Common myeloid progenitor, CD34-positive (primary cell): ENCODE measurements at regions not wholly inside any gene's neighbourhood (a gene's known extent, or its start where the extent isn't known, plus 50 kb on each side); places are given as distances from the start of the nearest gene placed in this dataset.

ENCODE experiments used
- CTCF ChIA-PET: fragments of 350-600 bp; sonication (Branson Sonifier 250); formaldehyde crosslinking; loops from one replicate; lab custom pipeline; 2021; ENCODE audit warnings: antibody characterized with exemption; lab: Charles Lee
- POLR2A ChIA-PET: fragments of 350-600 bp; sonication (Branson Sonifier 250); formaldehyde crosslinking; loops from one replicate; lab custom pipeline; 2021; ENCODE audit warnings: antibody characterized with exemption; lab: Charles Lee
- DNase-seq, 3 donors: peaks; one replicate each; pipeline versions ENCODE4 v3.0.0 to v3.0.0-alpha.2; 2013
- H3K27ac ChIP-seq, 2 experiments: 1 replicate in 1 of 2; 2 replicates in 1 of 2; pipeline ENCODE4 v1.7.0; 2013; ENCODE audit warnings: inconsistent platforms in 2 of 2, low read length in 2 of 2, mild to moderate bottlenecking in 2 of 2, low read depth in 1 of 2, moderate library complexity in 1 of 2; ENCODE audit not compliant: severe bottlenecking in 2 of 2, insufficient read depth in 1 of 2, poor library complexity in 1 of 2
- H3K27me3 ChIP-seq, 5 experiments: replicated peaks in 2 of 5; 1 replicate in 3 of 5; 2 replicates in 2 of 5; pipeline versions ENCODE4 v1.6.1 to v1.7.0; 2013; ENCODE audit warnings: low read length in 4 of 5, mild to moderate bottlenecking in 2 of 5, moderate library complexity in 2 of 5, inconsistent platforms in 1 of 5; ENCODE audit not compliant: insufficient read depth in 5 of 5, control insufficient read depth in 4 of 5
- H3K36me3 ChIP-seq, 4 experiments: 1 replicate in 2 of 4; 2 replicates in 2 of 4; pipeline versions ENCODE4 v1.6.1 to v1.7.0; 2013; ENCODE audit warnings: low read length in 3 of 4, control low read depth in 1 of 4, mild to moderate bottlenecking in 1 of 4; ENCODE audit not compliant: control insufficient read depth in 4 of 4, insufficient read depth in 4 of 4
- H3K4me1 ChIP-seq, 4 experiments: 1 replicate in 3 of 4; 2 replicates in 1 of 4; pipeline versions ENCODE4 v1.6.1 to v1.7.1; 2013; ENCODE audit warnings: low read length in 3 of 4, mild to moderate bottlenecking in 3 of 4, control low read depth in 1 of 4, inconsistent platforms in 1 of 4, moderate library complexity in 1 of 4; ENCODE audit not compliant: control insufficient read depth in 4 of 4, insufficient read depth in 4 of 4; ENCODE audit errors: control extremely low read depth in 1 of 4
- H3K4me3 ChIP-seq, 7 experiments: 1 replicate in 4 of 7; 2 replicates in 3 of 7; pipeline versions ENCODE4 v1.5.1 to v1.7.0; 2013; ENCODE audit warnings: mild to moderate bottlenecking in 7 of 7, low read length in 6 of 7, moderate library complexity in 6 of 7, inconsistent platforms in 2 of 7, low read depth in 2 of 7, control low read depth in 1 of 7; ENCODE audit not compliant: insufficient read depth in 4 of 7, control insufficient read depth in 1 of 7; ENCODE audit errors: extremely low read depth in 1 of 7
- H3K9me3 ChIP-seq, 5 experiments: 1 replicate in 4 of 5; 2 replicates in 1 of 5; pipeline versions ENCODE4 v1.6.1 to v1.7.1; 2013; ENCODE audit warnings: low read length in 4 of 5, mild to moderate bottlenecking in 2 of 5, inconsistent platforms in 1 of 5, low read depth in 1 of 5, moderate library complexity in 1 of 5; ENCODE audit not compliant: control insufficient read depth in 4 of 5, insufficient read depth in 2 of 5; ENCODE audit errors: control extremely low read depth in 1 of 5
- WGBS: methylation state at CpG from one replicate; pipeline ENCODE4 v1.1.5; 2013; ENCODE audit not compliant: insufficient coverage; 5-methylcytosine and 5-hydroxymethylcytosine counted together

GRCh38 chr1:219774386-219774785 lies 154.0 kb downstream of the SLC30A10 start:
- peaks cover 0 to 2% (median 0%) of the 10 kb centered on the region in 5 experiments for H3K27me3 ChIP-seq
- H3K27ac ChIP-seq, result no peak overlapping the region
- no peak overlapping the region for H3K4me3 ChIP-seq
- CTCF ChIA-PET, result no interaction called here
- peaks cover 0 to 2% (median 0%) of the 10 kb centered on the region in 5 experiments for H3K9me3 ChIP-seq
- 100% methylated on average over 1 of the region's 2 CpGs for WGBS
- DNase-seq, result no peak
- POLR2A ChIA-PET, result no interaction called here
- no peaks in the 10 kb centered on the region for H3K4me1 ChIP-seq
- H3K36me3 ChIP-seq, result no peaks in the 10 kb centered on the region

GRCh38 chr1:219773775-219774174 lies 154.6 kb downstream of the SLC30A10 start:
- no peaks in the 10 kb centered on the region for H3K36me3 ChIP-seq
- WGBS, result 73% methylated on average over 2 of the region's 3 CpGs
- DNase-seq, result no peak
- no peaks in the 10 kb centered on the region for H3K4me1 ChIP-seq
- no peaks in the 10 kb centered on the region for H3K27me3 ChIP-seq
- H3K27ac ChIP-seq, result no peak overlapping the region
- POLR2A ChIA-PET, result no interaction called here
- CTCF ChIA-PET, result no interaction called here
- no peak overlapping the region for H3K4me3 ChIP-seq
- no peaks in the 10 kb centered on the region for H3K9me3 ChIP-seq

- DNase-seq, result no peak
- ChIA-PET POLR2A (no interaction called here), CTCF (no interaction called here)
- H3K4me1 ChIP-seq, result no peaks in the 10 kb centered on the region
- H3K27me3 ChIP-seq, result no peaks in the 10 kb centered on the region
- 40% methylated on average over 1 of the region's 1 CpG for WGBS
- no peaks in the 10 kb centered on the region for H3K9me3 ChIP-seq
- H3K4me3 ChIP-seq, result no peak overlapping the region
- no peak overlapping the region for H3K27ac ChIP-seq
- no peaks in the 10 kb centered on the region for H3K36me3 ChIP-seq
Measured at GRCh38 chr1:219773110-219773509, 155.2 kb downstream of the SLC30A10 start.

GRCh38 chr1:219772265-219773036 lies 155.9 kb downstream of the SLC30A10 start:
- H3K27ac ChIP-seq, result no peak overlapping the region
- CTCF ChIA-PET, result no interaction called here
- H3K9me3 ChIP-seq, result no peaks in the 10 kb centered on the region
- no peak overlapping the region for H3K4me3 ChIP-seq
- whole genome bisulfite sequencing, result 88% methylated on average over 3 of the region's 4 CpGs
- no peak for DNase-seq
- no peaks in the 10 kb centered on the region for H3K36me3 ChIP-seq
- POLR2A ChIA-PET, result no interaction called here
- H3K27me3 ChIP-seq, result no peaks in the 10 kb centered on the region
- H3K4me1 ChIP-seq, result no peaks in the 10 kb centered on the region

- no peak for DNase-seq
- H3K27ac ChIP-seq, result no peak overlapping the region
- POLR2A ChIA-PET, result no interaction called here
- CTCF ChIA-PET, result no interaction called here
- no peaks in the 10 kb centered on the region for H3K27me3 ChIP-seq
- H3K36me3 ChIP-seq, result no peaks in the 10 kb centered on the region
- WGBS, result 68% methylated on average over 3 of the region's 3 CpGs
- H3K9me3 ChIP-seq, result no peaks in the 10 kb centered on the region
- H3K4me3 ChIP-seq, result no peak overlapping the region
- no peaks in the 10 kb centered on the region for H3K4me1 ChIP-seq
Measured at GRCh38 chr1:219771080-219771479, 157.3 kb downstream of the SLC30A10 start.

- WGBS, result 80% methylated on average over 1 of the region's 2 CpGs
- Histone ChIP-seq H3K27me3 (no peaks in the 10 kb centered on the region), H3K4me3 (no peak overlapping the region), H3K9me3 (no peaks in the 10 kb centered on the region), H3K36me3 (no peaks in the 10 kb centered on the region), H3K4me1 (no peaks in the 10 kb centered on the region), H3K27ac (no peak overlapping the region)
- CTCF ChIA-PET, result no interaction called here
- no peak for DNase-seq
- POLR2A ChIA-PET, result no interaction called here
Measured at GRCh38 chr1:219763321-219763720, 150.4 kb upstream of the ZC3H11B start.

- Histone ChIP-seq H3K4me3 (no peak overlapping the region), H3K27me3 (no peaks in the 10 kb centered on the region), H3K4me1 (no peaks in the 10 kb centered on the region), H3K36me3 (no peaks in the 10 kb centered on the region), H3K27ac (no peak overlapping the region), H3K9me3 (no peaks in the 10 kb centered on the region)
- ChIA-PET CTCF (no interaction called here), POLR2A (no interaction called here)
- DNase-seq, result no peak
- WGBS, result 50% methylated on average over 1 of the region's 3 CpGs
Measured at GRCh38 chr1:219761208-219761860, 148.4 kb upstream of the ZC3H11B start.
